HG03064 (cell line): ENCODE measurements at regions not wholly inside any gene's neighbourhood (a gene's known extent, or its start where the extent isn't known, plus 50 kb on each side); places are given as distances from the start of the nearest gene placed in this dataset.
"Not testable (repeated sequence)": the region's sequence is repeated elsewhere in the genome, so short reads cannot be mapped to it uniquely, and the experiment has no call there.

Experiments
- ATAC-seq: cut with Tn5 transposase; IDR thresholded peaks from one replicate; pipeline ENCODE4 v1.9.1; 2021; ENCODE audit warnings: low read depth; ENCODE audit not compliant: unreplicated experiment

- ATAC-seq: not testable (repeated sequence)
Measured at GRCh38 chr5:100079163-100079562, 456.0 kb upstream of the FAM174A start.

GRCh38 chr5:100066020-100066419 is 469.2 kb upstream of the FAM174A start:
- ATAC-seq: not testable (repeated sequence)

- no peak for ATAC-seq
Measured at GRCh38 chr5:100043475-100043874, 491.7 kb upstream of the FAM174A start.

- no peak for ATAC-seq
Measured at GRCh38 chr5:100026606-100027005, 508.6 kb upstream of the FAM174A start.

- no peak for ATAC-seq
Measured at GRCh38 chr5:100023536-100023935, 511.6 kb upstream of the FAM174A start.

GRCh38 chr5:100017520-100018262 is 517.5 kb upstream of the FAM174A start:
- no peak for ATAC-seq

- not testable (repeated sequence) for ATAC-seq
Measured at GRCh38 chr5:100013305-100013704, 521.9 kb upstream of the FAM174A start.

GRCh38 chr5:100011160-100011559 is 524.0 kb upstream of the FAM174A start:
- not testable (repeated sequence) for ATAC-seq

GRCh38 chr5:100004969-100005368 is 530.2 kb upstream of the FAM174A start:
- no peak for ATAC-seq

GRCh38 chr5:99998319-99998718 is 536.9 kb upstream of the FAM174A start:
- ATAC-seq: no peak

GRCh38 chr5:99995407-99995806 is 539.8 kb upstream of the FAM174A start:
- ATAC-seq: no peak

- no peak for ATAC-seq
Measured at GRCh38 chr5:99973779-99974178, 561.4 kb upstream of the FAM174A start.

- no peak for ATAC-seq
Measured at GRCh38 chr5:99955962-99956361, 579.2 kb upstream of the FAM174A start.

- ATAC-seq: no peak
Measured at GRCh38 chr5:99955006-99955405, 580.2 kb upstream of the FAM174A start.

- no peak for ATAC-seq
Measured at GRCh38 chr5:99949969-99950524, 585.1 kb upstream of the FAM174A start.

GRCh38 chr5:99949361-99949760 is 585.8 kb upstream of the FAM174A start:
- no peak for ATAC-seq

- ATAC-seq: no peak
Measured at GRCh38 chr5:99948850-99949249, 586.3 kb upstream of the FAM174A start.

GRCh38 chr5:99945478-99946442 is 589.4 kb upstream of the FAM174A start:
- no peak for ATAC-seq

GRCh38 chr5:99940540-99940939 is 594.6 kb upstream of the FAM174A start:
- ATAC-seq: no peak

- no peak for ATAC-seq
Measured at GRCh38 chr5:99936911-99937310, 598.3 kb upstream of the FAM174A start.

GRCh38 chr5:99929806-99930135 is 605.4 kb upstream of the FAM174A start:
- ATAC-seq: no peak
